ENCODE measurements at regions not wholly inside any gene's neighbourhood (a gene's known extent, or its start where the extent isn't known, plus 50 kb on each side); places are given as distances from the start of the nearest gene placed in this dataset.

GRCh38 chr2:173467751-173468150 lies 113.1 kb downstream of the CDCA7 start:
- no peak overlapping the region for H3K4me3 ChIP-seq (ENCODE audit: low read depth, low read length)
- DNase-seq (ENCODE audit: low read depth): no peak
- no peak for TF ChIP-seq MYC (IDR thresholded peaks at IDR 0.05; ENCODE audit: low read depth, low read length)
- no peak for TF ChIP-seq CTCF (IDR thresholded peaks at IDR 0.05; ENCODE audit: low read depth, low read length)
- no peak for TF ChIP-seq POLR2A (IDR thresholded peaks at IDR 0.05; ENCODE audit: extremely low read depth, insufficient read length)
- no peak for TF ChIP-seq MAX (IDR thresholded peaks at IDR 0.05; ENCODE audit: low read depth, low read length)

- TF ChIP-seq MYC (IDR thresholded peaks at IDR 0.05; ENCODE audit: low read depth, low read length) (no peak), MAX (IDR thresholded peaks at IDR 0.05; ENCODE audit: low read depth, low read length) (no peak), CTCF (IDR thresholded peaks at IDR 0.05; ENCODE audit: low read depth, low read length) (no peak), POLR2A (IDR thresholded peaks at IDR 0.05; ENCODE audit: extremely low read depth, insufficient read length) (no peak)
- no peak for DNase-seq (ENCODE audit: low read depth)
- no peak overlapping the region for H3K4me3 ChIP-seq (ENCODE audit: low read depth, low read length)
These were observed 113.7 kb downstream of the CDCA7 start for GRCh38 chr2:173468266-173468793.

- DNase-seq (ENCODE audit: low read depth): no peak
- TF ChIP-seq POLR2A (IDR thresholded peaks at IDR 0.05; ENCODE audit: extremely low read depth, insufficient read length): no peak
- no peak for TF ChIP-seq CTCF (IDR thresholded peaks at IDR 0.05; ENCODE audit: low read depth, low read length)
- no peak for TF ChIP-seq MAX (IDR thresholded peaks at IDR 0.05; ENCODE audit: low read depth, low read length)
- TF ChIP-seq MYC (IDR thresholded peaks at IDR 0.05; ENCODE audit: low read depth, low read length): no peak
- H3K4me3 ChIP-seq (ENCODE audit: low read depth, low read length): no peak overlapping the region
These were observed 117.4 kb downstream of the CDCA7 start for GRCh38 chr2:173472112-173472511.

- no peak overlapping the region for H3K4me3 ChIP-seq (ENCODE audit: low read depth, low read length)
- TF ChIP-seq POLR2A (IDR thresholded peaks at IDR 0.05; ENCODE audit: extremely low read depth, insufficient read length) (no peak), CTCF (IDR thresholded peaks at IDR 0.05; ENCODE audit: low read depth, low read length) (no peak), MAX (IDR thresholded peaks at IDR 0.05; ENCODE audit: low read depth, low read length) (no peak), MYC (IDR thresholded peaks at IDR 0.05; ENCODE audit: low read depth, low read length) (no peak)
These were observed 128.5 kb downstream of the CDCA7 start for GRCh38 chr2:173483137-173483536.

GRCh38 chr2:173488861-173489260 lies 134.2 kb downstream of the CDCA7 start:
- no peak overlapping the region for H3K4me3 ChIP-seq (ENCODE audit: low read depth, low read length)
- no peak for TF ChIP-seq POLR2A (IDR thresholded peaks at IDR 0.05; ENCODE audit: extremely low read depth, insufficient read length)
- no peak for DNase-seq (ENCODE audit: low read depth)

More at GRCh38 chr2:173483137-173483536, 128.5 kb downstream of the CDCA7 start:
- no peak for DNase-seq (ENCODE audit: low read depth)

- no peak for DNase-seq (ENCODE audit: low read depth)
- TF ChIP-seq POLR2A (IDR thresholded peaks at IDR 0.05; ENCODE audit: extremely low read depth, insufficient read length) (no peak), MAX (IDR thresholded peaks at IDR 0.05; ENCODE audit: low read depth, low read length) (no peak), CTCF (IDR thresholded peaks at IDR 0.05; ENCODE audit: low read depth, low read length) (no peak), MYC (IDR thresholded peaks at IDR 0.05; ENCODE audit: low read depth, low read length) (no peak)
These were observed 136.7 kb downstream of the CDCA7 start for GRCh38 chr2:173491418-173491817.

More at GRCh38 chr2:173491418-173491817, 136.7 kb downstream of the CDCA7 start:
- H3K4me3 ChIP-seq (ENCODE audit: low read depth, low read length): no peak overlapping the region

Measured in NB4 (cell line).